RWPE2 (cell line): ENCODE measurements at regions not wholly inside any gene's neighbourhood (a gene's known extent, or its start where the extent isn't known, plus 50 kb on each side); places are given as distances from the start of the nearest gene placed in this dataset.

Experiments
- ATAC-seq: fragments of 200-7000 bp; cut with Tn5 transposase; 3 replicates; pipeline ENCODE4 v1.9.1; 2021; ENCODE audit warnings: low read depth
- DNase-seq: peaks from one replicate; pipeline ENCODE4 v3.0.0-alpha.2; 2020; ENCODE audit warnings: low spot score
- H3K27ac ChIP-seq: fragments of 450-650 bp; 2 replicates; pipeline ENCODE4 v1.5.1; 2017; ENCODE audit warnings: mild to moderate bottlenecking; ENCODE audit not compliant: poor library complexity, severe bottlenecking
- H3K27me3 ChIP-seq: fragments of 250-450 bp; sonication (Bioruptor Pico); 2 replicates; pipeline ENCODE4 v1.5.1; 2021; ENCODE audit warnings: mild to moderate bottlenecking, moderate library complexity; ENCODE audit not compliant: insufficient read depth, poor library complexity, severe bottlenecking
- H3K36me3 ChIP-seq: fragments of 250-450 bp; sonication (Bioruptor Pico); 2 replicates; pipeline ENCODE4 v1.5.1; 2020; ENCODE audit warnings: low read depth, mild to moderate bottlenecking, moderate library complexity
- H3K4me1 ChIP-seq: fragments of 250-450 bp; sonication (Bioruptor Pico); 2 replicates; pipeline ENCODE4 v1.5.1; 2021; ENCODE audit warnings: mild to moderate bottlenecking, moderate library complexity; ENCODE audit not compliant: insufficient read depth, poor library complexity, severe bottlenecking
- H3K4me3 ChIP-seq: fragments of 250-450 bp; sonication (Bioruptor Pico); 2 replicates; pipeline ENCODE4 v1.5.1; 2021; ENCODE audit warnings: mild to moderate bottlenecking, moderate library complexity; ENCODE audit not compliant: severe bottlenecking
- H3K9me3 ChIP-seq: fragments of 250-450 bp; sonication (Bioruptor Pico); 2 replicates; pipeline ENCODE4 v1.5.1; 2021; ENCODE audit warnings: mild to moderate bottlenecking, moderate library complexity; ENCODE audit not compliant: severe bottlenecking
- TF ChIP-seq, protein P1 (sequence below): fragments of 450-650 bp; IDR thresholded peaks from one replicate; pipeline ENCODE4 v1.5.1; 2017; ENCODE audit warnings: mild to moderate bottlenecking, moderate library complexity; ENCODE audit not compliant: poor library complexity, severe bottlenecking

DNA sequence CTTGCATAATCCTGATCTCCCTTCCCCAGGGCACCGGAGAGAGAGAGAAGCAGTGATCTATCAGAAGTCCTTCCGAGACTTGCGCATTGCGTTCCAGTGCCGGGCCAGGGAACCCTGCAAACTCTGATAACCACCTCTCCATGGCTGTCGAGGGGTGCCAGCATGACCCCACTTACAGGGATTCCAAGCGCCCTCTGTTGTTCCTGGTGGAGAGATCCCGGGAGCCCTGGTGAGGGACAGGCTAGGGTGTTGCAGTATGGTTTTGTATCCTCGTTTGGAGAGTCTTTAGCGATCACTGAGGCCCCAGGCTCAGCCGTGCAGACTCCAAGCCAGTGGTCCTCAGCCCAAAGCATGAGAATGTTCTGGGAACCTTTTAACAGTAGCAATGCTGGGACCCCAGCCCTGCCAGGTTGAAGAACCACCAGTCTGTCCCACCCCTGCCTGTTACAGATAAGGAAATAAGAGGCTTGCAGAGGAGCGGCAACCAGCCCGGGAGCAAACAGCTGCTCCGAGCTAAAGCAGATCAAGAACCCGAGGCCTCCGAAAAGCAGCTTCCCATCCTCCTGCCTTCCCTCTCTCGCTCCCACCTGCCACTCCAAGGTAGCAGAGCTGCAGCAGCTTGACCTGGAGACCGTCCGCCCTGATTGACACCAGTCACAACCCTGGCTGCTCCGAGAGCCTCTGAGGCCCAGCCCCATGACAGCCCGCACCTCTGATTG, 150.3 kb upstream of the RPL38 start:
- TF ChIP-seq, protein P1, sequence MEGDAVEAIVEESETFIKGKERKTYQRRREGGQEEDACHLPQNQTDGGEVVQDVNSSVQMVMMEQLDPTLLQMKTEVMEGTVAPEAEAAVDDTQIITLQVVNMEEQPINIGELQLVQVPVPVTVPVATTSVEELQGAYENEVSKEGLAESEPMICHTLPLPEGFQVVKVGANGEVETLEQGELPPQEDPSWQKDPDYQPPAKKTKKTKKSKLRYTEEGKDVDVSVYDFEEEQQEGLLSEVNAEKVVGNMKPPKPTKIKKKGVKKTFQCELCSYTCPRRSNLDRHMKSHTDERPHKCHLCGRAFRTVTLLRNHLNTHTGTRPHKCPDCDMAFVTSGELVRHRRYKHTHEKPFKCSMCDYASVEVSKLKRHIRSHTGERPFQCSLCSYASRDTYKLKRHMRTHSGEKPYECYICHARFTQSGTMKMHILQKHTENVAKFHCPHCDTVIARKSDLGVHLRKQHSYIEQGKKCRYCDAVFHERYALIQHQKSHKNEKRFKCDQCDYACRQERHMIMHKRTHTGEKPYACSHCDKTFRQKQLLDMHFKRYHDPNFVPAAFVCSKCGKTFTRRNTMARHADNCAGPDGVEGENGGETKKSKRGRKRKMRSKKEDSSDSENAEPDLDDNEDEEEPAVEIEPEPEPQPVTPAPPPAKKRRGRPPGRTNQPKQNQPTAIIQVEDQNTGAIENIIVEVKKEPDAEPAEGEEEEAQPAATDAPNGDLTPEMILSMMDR: no peak
- Histone ChIP-seq H3K27me3 (peaks cover 69% of the 10 kb centered on the region), H3K4me3 (no peak overlapping the region), H3K9me3 (no peaks in the 10 kb centered on the region), H3K36me3 (no peaks in the 10 kb centered on the region), H3K4me1 (no peaks in the 10 kb centered on the region), H3K27ac (no peak overlapping the region)
- no peak for ATAC-seq
- no peak for DNase-seq

DNA sequence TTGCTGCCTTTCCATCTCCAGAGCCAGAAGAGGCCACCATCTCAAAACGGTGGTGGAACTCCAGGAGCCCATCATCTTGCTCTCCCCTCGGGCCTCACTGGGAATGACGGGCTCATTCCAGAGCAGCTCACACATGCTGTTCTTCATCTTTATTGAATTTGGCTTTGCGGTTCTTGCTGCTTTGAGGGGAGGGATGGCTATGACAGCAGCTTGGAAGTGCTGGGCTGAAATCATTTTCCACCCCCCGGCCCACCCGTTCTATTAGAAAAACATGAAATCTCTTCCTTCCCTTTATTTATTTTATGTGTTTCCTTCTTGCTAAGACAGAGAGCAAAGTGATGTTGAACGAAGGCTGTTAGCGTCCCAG, 149.8 kb upstream of the RPL38 start:
- Histone ChIP-seq H3K4me3 (no peak overlapping the region), H3K27me3 (peaks cover 66% of the 10 kb centered on the region), H3K36me3 (no peaks in the 10 kb centered on the region), H3K27ac (no peak overlapping the region), H3K9me3 (no peaks in the 10 kb centered on the region), H3K4me1 (no peaks in the 10 kb centered on the region)
- ATAC-seq (no peak), DNase-seq (no peak)
- TF ChIP-seq, protein P1: no peak

- TF ChIP-seq, protein P1: no peak
- Histone ChIP-seq H3K9me3 (no peaks in the 10 kb centered on the region), H3K4me1 (no peaks in the 10 kb centered on the region), H3K27me3 (peaks cover 66% of the 10 kb centered on the region), H3K4me3 (no peak overlapping the region), H3K27ac (no peak overlapping the region), H3K36me3 (no peaks in the 10 kb centered on the region)
- DNase-seq: no peak
- ATAC-seq: no peak
These were observed 149.2 kb upstream of the RPL38 start for GRCh38 chr17:74054249-74054648.

- no peaks in the 10 kb centered on the region for H3K9me3 ChIP-seq
- no peak for ATAC-seq
- DNase-seq: no peak
- no peak overlapping the region for H3K27ac ChIP-seq
- H3K27me3 ChIP-seq: peaks cover 56% of the 10 kb centered on the region
- no peaks in the 10 kb centered on the region for H3K4me1 ChIP-seq
- no peaks in the 10 kb centered on the region for H3K36me3 ChIP-seq
- no peak overlapping the region for H3K4me3 ChIP-seq
- TF ChIP-seq, protein P1: no peak
These were observed 147.8 kb upstream of the RPL38 start for GRCh38 chr17:74055508-74056160.
